Astrocyte (in vitro differentiated cells and primary cell): ENCODE measurements at regions not wholly inside any gene's neighbourhood (a gene's known extent, or its start where the extent isn't known, plus 50 kb on each side); places are given as distances from the start of the nearest gene placed in this dataset.

Experiments
- DNase-seq: peaks from one replicate; pipeline ENCODE4 v3.0.0-alpha.2; 2010; ENCODE audit warnings: low read depth
- FAIRE-seq: peaks from 2 replicates; lab custom pipeline; 2011; peaks lifted over from hg19 to GRCh38; lab: Jason Lieb, UNC
- H2AFZ ChIP-seq: 2 replicates; pipeline ENCODE4 v1.6.0; 2012; ENCODE audit warnings: low read depth, low read length, inconsistent platforms
- H3K27ac ChIP-seq: 2 replicates; pipeline ENCODE4 v1.5.1; 2011; ENCODE audit warnings: low read depth, low read length, inconsistent platforms
- H3K27me3 ChIP-seq: 2 replicates; pipeline ENCODE4 v1.6.0; 2011; ENCODE audit warnings: low read length, inconsistent platforms; ENCODE audit not compliant: insufficient read depth
- H3K36me3 ChIP-seq: 2 replicates; pipeline ENCODE4 v1.5.1; 2011; ENCODE audit warnings: low read length, inconsistent platforms; ENCODE audit not compliant: insufficient read depth
- H3K4me1 ChIP-seq: 2 replicates; pipeline ENCODE4 v1.5.1; 2011; ENCODE audit warnings: low read length, inconsistent platforms; ENCODE audit not compliant: insufficient read depth
- H3K4me2 ChIP-seq: 2 replicates; pipeline ENCODE4 v1.6.0; 2012; ENCODE audit warnings: low read length, inconsistent platforms
- H3K4me3 ChIP-seq: 2 replicates; pipeline ENCODE4 v1.5.1; 2011; ENCODE audit warnings: low read depth, mild to moderate bottlenecking, low read length, inconsistent platforms; ENCODE audit not compliant: insufficient read depth
- H3K79me2 ChIP-seq: 2 replicates; pipeline ENCODE4 v1.6.0; 2012; ENCODE audit warnings: mild to moderate bottlenecking, low read length, inconsistent platforms; ENCODE audit not compliant: insufficient read depth
- H3K9ac ChIP-seq: 2 replicates; pipeline ENCODE4 v1.6.0; 2012; ENCODE audit warnings: mild to moderate bottlenecking, low read length, inconsistent platforms
- H3K9me3 ChIP-seq: 2 replicates; pipeline ENCODE4 v1.5.1; 2012; ENCODE audit warnings: low read depth, mild to moderate bottlenecking, low read length, inconsistent platforms; ENCODE audit not compliant: insufficient read depth
- H4K20me1 ChIP-seq: 2 replicates; pipeline ENCODE4 v1.6.0; 2012; ENCODE audit warnings: low read length, inconsistent platforms; ENCODE audit not compliant: insufficient read depth
- H3K27ac Mint-ChIP-seq: one replicate; pipeline ENCODE4 v1.8.0; 2021; ENCODE audit warnings: mild to moderate bottlenecking, mixed read lengths; ENCODE audit not compliant: unreplicated experiment
- H3K27me3 Mint-ChIP-seq: one replicate; pipeline ENCODE4 v1.8.0; 2021; ENCODE audit warnings: low read depth, mixed read lengths; ENCODE audit not compliant: unreplicated experiment
- H3K36me3 Mint-ChIP-seq: one replicate; pipeline ENCODE4 v1.8.0; 2021; ENCODE audit warnings: low read depth, mixed read lengths; ENCODE audit not compliant: unreplicated experiment
- H3K4me1 Mint-ChIP-seq: one replicate; pipeline ENCODE4 v1.8.0; 2021; ENCODE audit warnings: low read depth, mixed read lengths; ENCODE audit not compliant: unreplicated experiment
- H3K4me3 Mint-ChIP-seq: one replicate; pipeline ENCODE4 v1.8.0; 2021; ENCODE audit warnings: mild to moderate bottlenecking, moderate library complexity, mixed read lengths; ENCODE audit not compliant: unreplicated experiment
- H3K9me3 Mint-ChIP-seq: one replicate; pipeline ENCODE4 v1.8.0; 2021; ENCODE audit warnings: mild to moderate bottlenecking, mixed read lengths; ENCODE audit not compliant: unreplicated experiment
- EZH2 ChIP-seq: IDR thresholded peaks from 2 replicates; pipeline ENCODE4 v1.6.1; 2012; ENCODE audit warnings: mild to moderate bottlenecking, low read length, inconsistent platforms; ENCODE audit not compliant: insufficient read depth
- TF ChIP-seq, protein P1 (sequence below): IDR thresholded peaks from 2 replicates; pipeline ENCODE4 v1.5.1; 2011; ENCODE audit warnings: low read depth, mild to moderate bottlenecking, inconsistent platforms, low read length, moderate library complexity; ENCODE audit not compliant: insufficient read depth

- H3K36me3 Mint-ChIP-seq = peaks cover 2% of the 10 kb centered on the region
- Histone ChIP-seq H3K4me3 (no peak overlapping the region), H3K36me3 (no peaks in the 10 kb centered on the region), H3K79me2 (no peaks in the 10 kb centered on the region), H2AFZ (no peak overlapping the region), H3K27ac (no peak overlapping the region), H3K4me1 (peaks cover 5% of the 10 kb centered on the region), H3K9me3 (no peaks in the 10 kb centered on the region), H3K9ac (no peak overlapping the region), H3K27me3 (peaks cover 2% of the 10 kb centered on the region), H3K4me2 (no peak overlapping the region), H4K20me1 (no peaks in the 10 kb centered on the region)
- H3K27me3 Mint-ChIP-seq = no peaks in the 10 kb centered on the region
- no peaks in the 10 kb centered on the region for H3K4me1 Mint-ChIP-seq
- TF ChIP-seq, protein P1, sequence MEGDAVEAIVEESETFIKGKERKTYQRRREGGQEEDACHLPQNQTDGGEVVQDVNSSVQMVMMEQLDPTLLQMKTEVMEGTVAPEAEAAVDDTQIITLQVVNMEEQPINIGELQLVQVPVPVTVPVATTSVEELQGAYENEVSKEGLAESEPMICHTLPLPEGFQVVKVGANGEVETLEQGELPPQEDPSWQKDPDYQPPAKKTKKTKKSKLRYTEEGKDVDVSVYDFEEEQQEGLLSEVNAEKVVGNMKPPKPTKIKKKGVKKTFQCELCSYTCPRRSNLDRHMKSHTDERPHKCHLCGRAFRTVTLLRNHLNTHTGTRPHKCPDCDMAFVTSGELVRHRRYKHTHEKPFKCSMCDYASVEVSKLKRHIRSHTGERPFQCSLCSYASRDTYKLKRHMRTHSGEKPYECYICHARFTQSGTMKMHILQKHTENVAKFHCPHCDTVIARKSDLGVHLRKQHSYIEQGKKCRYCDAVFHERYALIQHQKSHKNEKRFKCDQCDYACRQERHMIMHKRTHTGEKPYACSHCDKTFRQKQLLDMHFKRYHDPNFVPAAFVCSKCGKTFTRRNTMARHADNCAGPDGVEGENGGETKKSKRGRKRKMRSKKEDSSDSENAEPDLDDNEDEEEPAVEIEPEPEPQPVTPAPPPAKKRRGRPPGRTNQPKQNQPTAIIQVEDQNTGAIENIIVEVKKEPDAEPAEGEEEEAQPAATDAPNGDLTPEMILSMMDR = no peak
- no peak for TF ChIP-seq EZH2
- DNase-seq (no peak), FAIRE-seq (no peak)
- no peak overlapping the region for H3K27ac Mint-ChIP-seq
- H3K4me3 Mint-ChIP-seq = no peak overlapping the region
- no peaks in the 10 kb centered on the region for H3K9me3 Mint-ChIP-seq
Measured at GRCh38 chr5:61641748-61642565, 309.9 kb downstream of the ZSWIM6 start.

DNA sequence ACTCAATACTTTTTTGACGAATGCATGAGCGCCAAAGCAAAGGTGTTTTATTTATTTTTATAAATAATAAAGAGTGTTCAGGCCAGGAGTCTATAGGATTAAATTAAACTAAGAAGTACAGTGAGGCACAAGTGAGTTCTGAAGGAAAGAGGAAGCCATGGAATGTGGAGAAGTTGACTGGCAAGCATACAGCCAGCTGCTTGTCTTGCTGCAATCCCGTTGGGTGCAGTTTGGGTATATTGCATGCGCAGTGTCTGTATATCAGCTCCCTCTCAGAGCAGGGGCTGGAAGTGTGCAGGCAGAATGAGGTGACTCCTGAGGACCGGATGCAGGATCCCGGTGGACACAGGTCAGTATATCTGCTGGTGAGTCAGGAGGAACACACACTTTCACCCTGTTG lies 315.6 kb downstream of the ZSWIM6 start:
- H3K27ac ChIP-seq = no peak overlapping the region
- H3K9me3 ChIP-seq = no peaks in the 10 kb centered on the region
- DNase-seq (no peak), FAIRE-seq (no peak)
- Mint-ChIP-seq H3K9me3 (no peaks in the 10 kb centered on the region), H3K27ac (no peak overlapping the region), H3K4me3 (no peak overlapping the region), H3K27me3 (peaks cover 3% of the 10 kb centered on the region), H3K36me3 (peaks cover 2% of the 10 kb centered on the region), H3K4me1 (peaks cover 5% of the 10 kb centered on the region)
- no peak overlapping the region for H3K4me3 ChIP-seq
- no peak overlapping the region for H2AFZ ChIP-seq
- H3K79me2 ChIP-seq = no peaks in the 10 kb centered on the region
- H3K4me1 ChIP-seq = no peaks in the 10 kb centered on the region
- H3K36me3 ChIP-seq = no peaks in the 10 kb centered on the region
- TF ChIP-seq, protein P1 = no peak
- no peak for TF ChIP-seq EZH2
- H4K20me1 ChIP-seq = no peaks in the 10 kb centered on the region
- H3K27me3 ChIP-seq = peaks cover 3% of the 10 kb centered on the region
- H3K9ac ChIP-seq = no peak overlapping the region
- no peak overlapping the region for H3K4me2 ChIP-seq

DNA sequence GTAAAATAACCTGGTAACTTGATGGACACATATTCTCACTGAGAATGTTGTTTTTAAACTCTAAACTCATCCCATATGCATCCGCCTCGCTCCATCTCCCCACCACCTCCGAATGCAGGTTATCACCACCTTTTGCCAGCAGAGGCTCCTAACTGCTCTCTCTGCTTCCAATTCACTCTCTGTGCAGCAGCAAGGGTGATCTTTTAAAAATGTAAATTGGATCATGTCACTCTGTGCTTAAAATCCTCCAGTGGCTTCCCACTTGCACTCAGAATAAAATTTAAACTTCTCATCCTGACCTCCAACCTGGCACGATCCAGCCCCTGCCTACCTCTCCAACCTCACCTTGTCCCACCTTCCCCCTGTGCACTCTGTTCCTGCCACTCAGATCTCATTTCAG lies 317.2 kb downstream of the ZSWIM6 start:
- Mint-ChIP-seq H3K27ac (no peak overlapping the region), H3K4me1 (peaks cover 5% of the 10 kb centered on the region), H3K36me3 (peaks cover 2% of the 10 kb centered on the region), H3K27me3 (peaks cover 3% of the 10 kb centered on the region), H3K9me3 (no peaks in the 10 kb centered on the region), H3K4me3 (no peak overlapping the region)
- no peaks in the 10 kb centered on the region for H3K79me2 ChIP-seq
- H3K9ac ChIP-seq = no peak overlapping the region
- no peak overlapping the region for H3K4me2 ChIP-seq
- H3K27ac ChIP-seq = no peak overlapping the region
- H3K36me3 ChIP-seq = no peaks in the 10 kb centered on the region
- FAIRE-seq (no peak), DNase-seq (no peak)
- no peak overlapping the region for H2AFZ ChIP-seq
- no peaks in the 10 kb centered on the region for H3K4me1 ChIP-seq
- no peaks in the 10 kb centered on the region for H3K9me3 ChIP-seq
- H3K4me3 ChIP-seq = no peak overlapping the region
- no peak for TF ChIP-seq EZH2
- TF ChIP-seq, protein P1 = no peak
- no peaks in the 10 kb centered on the region for H4K20me1 ChIP-seq
- peaks cover 3% of the 10 kb centered on the region for H3K27me3 ChIP-seq
